Erythroblast (primary cell): ENCODE measurements at regions not wholly inside any gene's neighbourhood (a gene's known extent, or its start where the extent isn't known, plus 50 kb on each side); places are given as distances from the start of the nearest gene placed in this dataset.

Source experiments
- GATA1 ChIP-seq: IDR thresholded peaks from 2 replicates; pipeline ENCODE4 v1.6.1; 2011; ENCODE audit warnings: low read depth, mild to moderate bottlenecking, control low read depth, low read length, moderate library complexity
- POLR2A ChIP-seq: IDR thresholded peaks from 2 replicates; pipeline ENCODE4 v1.6.1; 2011; ENCODE audit warnings: mild to moderate bottlenecking, low read length

GRCh38 chr2:39608263-39608575 lies 57.5 kb upstream of the TMEM178A start:
- no peak for TF ChIP-seq POLR2A
- no peak for TF ChIP-seq GATA1
